HL-60 (cell line): ENCODE measurements at regions not wholly inside any gene's neighbourhood (a gene's known extent, or its start where the extent isn't known, plus 50 kb on each side); places are given as distances from the start of the nearest gene placed in this dataset.

Experiments
- DNase-seq, 2 experiments: peaks; one replicate each; pipeline ENCODE4 v3.0.0-alpha.2; 2010 to 2020; ENCODE audit warnings: low read depth in 1 of 2, low spot score in 1 of 2
- H3K27ac ChIP-seq: fragments of 250-450 bp; sonication (Bioruptor Pico); replicated peaks from 2 replicates; pipeline ENCODE4 v1.5.1; 2020; ENCODE audit warnings: mild to moderate bottlenecking, moderate library complexity
- H3K27me3 ChIP-seq: fragments of 250-450 bp; sonication (Bioruptor Pico); 2 replicates; pipeline ENCODE4 v1.5.1; 2021; ENCODE audit warnings: mild to moderate bottlenecking, moderate library complexity; ENCODE audit not compliant: insufficient read depth, poor library complexity, severe bottlenecking
- H3K4me3 ChIP-seq: replicated peaks from 2 replicates; pipeline ENCODE4 v1.5.1; 2011; ENCODE audit warnings: mild to moderate bottlenecking, control low read depth, low read length; ENCODE audit not compliant: insufficient read depth
- CTCF ChIP-seq: IDR thresholded peaks from one replicate; pipeline ENCODE4 v1.5.1; 2011; ENCODE audit warnings: low read length, control low read depth, inconsistent platforms; ENCODE audit not compliant: insufficient read depth
- GABPA ChIP-seq: IDR thresholded peaks from 2 replicates; pipeline ENCODE4 v1.6.1; 2012; ENCODE audit warnings: low read depth
- POLR2AphosphoS5 ChIP-seq: IDR thresholded peaks from 2 replicates; pipeline ENCODE4 v1.6.1; 2012; ENCODE audit warnings: low read depth
- REST ChIP-seq: IDR thresholded peaks from 2 replicates; pipeline ENCODE4 v1.6.1; 2012; ENCODE audit warnings: low read depth; ENCODE audit not compliant: insufficient replicate concordance
- SPI1 ChIP-seq: IDR thresholded peaks from 2 replicates; pipeline ENCODE4 v1.6.1; 2012; ENCODE audit warnings: low read depth, mild to moderate bottlenecking, borderline replicate concordance

- H3K4me3 ChIP-seq = no peak overlapping the region
These were observed 760.2 kb downstream of the RAB28 start for GRCh38 chr4:12723849-12724447.

GRCh38 chr4:12716896-12717295 lies 767.2 kb downstream of the RAB28 start:
- DNase-seq = no peak
- TF ChIP-seq POLR2AphosphoS5 (no peak), CTCF (no peak), GABPA (no peak), REST (no peak), SPI1 (no peak)
- H3K27me3 ChIP-seq = no peaks in the 10 kb centered on the region
- H3K4me3 ChIP-seq = no peak overlapping the region
- H3K27ac ChIP-seq = no peak overlapping the region

More at GRCh38 chr4:12723849-12724447, 760.2 kb downstream of the RAB28 start:
- TF ChIP-seq REST = no peak
- TF ChIP-seq GABPA = no peak
- no peak for TF ChIP-seq SPI1
- no peak for TF ChIP-seq POLR2AphosphoS5
- no peak for TF ChIP-seq CTCF
- no peak for DNase-seq
- Histone ChIP-seq H3K27me3 (no peaks in the 10 kb centered on the region), H3K27ac (no peak overlapping the region)

- DNase-seq = no peak
- no peak for TF ChIP-seq SPI1
These were observed 771.3 kb downstream of the RAB28 start for GRCh38 chr4:12712648-12713339.

GRCh38 chr4:12707381-12708175 lies 776.6 kb downstream of the RAB28 start:
- Histone ChIP-seq H3K27me3 (no peaks in the 10 kb centered on the region), H3K27ac (no peak overlapping the region), H3K4me3 (no peak overlapping the region)
- no peak for DNase-seq
- no peak for TF ChIP-seq POLR2AphosphoS5
- no peak for TF ChIP-seq REST
- TF ChIP-seq GABPA = no peak
- TF ChIP-seq CTCF = no peak
- no peak for TF ChIP-seq SPI1

More at GRCh38 chr4:12712648-12713339, 771.3 kb downstream of the RAB28 start:
- H3K4me3 ChIP-seq = no peak overlapping the region
- no peak overlapping the region for H3K27ac ChIP-seq
- no peaks in the 10 kb centered on the region for H3K27me3 ChIP-seq
